Astrocyte of the cerebellum (primary cell): ENCODE measurements at regions not wholly inside any gene's neighbourhood (a gene's known extent, or its start where the extent isn't known, plus 50 kb on each side); places are given as distances from the start of the nearest gene placed in this dataset.

ENCODE experiments used
- DNase-seq: peaks from one replicate; pipeline ENCODE4 v3.0.0-alpha.2; 2011; ENCODE audit warnings: low read depth
- H3K4me3 ChIP-seq: 2 replicates; pipeline ENCODE4 v1.5.1; 2011; ENCODE audit warnings: mild to moderate bottlenecking, low read depth, low read length, moderate library complexity
- in situ Hi-C: cut with HindIII; loops from 2 replicates; pipeline ENCODE4 v1.10.0; 2017; ENCODE audit warnings: low sequenced_read_pairs
- TF ChIP-seq, protein P1 (sequence below): IDR thresholded peaks from 2 replicates; pipeline ENCODE4 v1.5.1; 2012; ENCODE audit warnings: low read length, low read depth, moderate library complexity, mild to moderate bottlenecking; ENCODE audit errors: missing control alignments

DNA sequence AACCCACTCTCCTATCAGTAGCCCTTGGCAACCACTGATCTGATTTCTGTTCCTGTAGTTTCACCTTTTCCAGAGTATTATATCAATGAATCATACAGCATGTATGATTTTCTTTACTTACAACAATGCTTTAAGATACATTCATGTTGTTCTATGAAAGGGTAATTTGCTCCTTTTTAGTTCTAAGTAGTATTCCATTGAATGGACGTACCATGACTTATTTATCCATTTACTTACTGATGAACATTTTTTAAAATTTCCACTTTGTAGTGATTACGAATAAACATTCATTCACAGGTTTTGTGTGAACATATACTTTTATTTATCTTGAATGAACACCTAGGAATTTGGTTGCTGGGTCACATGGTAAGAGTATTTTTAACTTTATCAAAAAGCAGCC is 620.8 kb downstream of the HTR1A start:
- no peak for DNase-seq
- in situ Hi-C loops: no loop called here
- H3K4me3 ChIP-seq: no peak overlapping the region
- TF ChIP-seq, protein P1, sequence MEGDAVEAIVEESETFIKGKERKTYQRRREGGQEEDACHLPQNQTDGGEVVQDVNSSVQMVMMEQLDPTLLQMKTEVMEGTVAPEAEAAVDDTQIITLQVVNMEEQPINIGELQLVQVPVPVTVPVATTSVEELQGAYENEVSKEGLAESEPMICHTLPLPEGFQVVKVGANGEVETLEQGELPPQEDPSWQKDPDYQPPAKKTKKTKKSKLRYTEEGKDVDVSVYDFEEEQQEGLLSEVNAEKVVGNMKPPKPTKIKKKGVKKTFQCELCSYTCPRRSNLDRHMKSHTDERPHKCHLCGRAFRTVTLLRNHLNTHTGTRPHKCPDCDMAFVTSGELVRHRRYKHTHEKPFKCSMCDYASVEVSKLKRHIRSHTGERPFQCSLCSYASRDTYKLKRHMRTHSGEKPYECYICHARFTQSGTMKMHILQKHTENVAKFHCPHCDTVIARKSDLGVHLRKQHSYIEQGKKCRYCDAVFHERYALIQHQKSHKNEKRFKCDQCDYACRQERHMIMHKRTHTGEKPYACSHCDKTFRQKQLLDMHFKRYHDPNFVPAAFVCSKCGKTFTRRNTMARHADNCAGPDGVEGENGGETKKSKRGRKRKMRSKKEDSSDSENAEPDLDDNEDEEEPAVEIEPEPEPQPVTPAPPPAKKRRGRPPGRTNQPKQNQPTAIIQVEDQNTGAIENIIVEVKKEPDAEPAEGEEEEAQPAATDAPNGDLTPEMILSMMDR: no peak

DNA sequence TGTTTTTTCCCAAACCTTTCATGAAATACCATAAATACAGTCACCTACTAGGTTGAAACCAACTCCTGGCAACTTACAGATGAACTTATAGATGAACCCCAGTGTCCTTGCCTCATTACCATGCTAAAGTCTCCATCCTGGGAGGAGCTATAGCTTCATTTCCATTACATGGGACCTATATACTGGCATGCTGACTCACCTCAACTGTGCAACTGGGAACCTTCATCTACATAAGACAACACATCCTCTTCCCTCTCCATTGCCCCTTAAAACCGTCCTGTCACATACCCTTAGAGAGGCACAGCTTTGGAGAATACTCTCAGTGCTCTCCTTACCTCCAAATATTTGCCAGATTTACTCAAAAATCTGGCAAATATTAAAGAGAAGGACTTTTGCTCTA is 638.3 kb downstream of the HTR1A start:
- TF ChIP-seq, protein P1: no peak
- in situ Hi-C loops: no loop called here
- H3K4me3 ChIP-seq: no peak overlapping the region
- DNase-seq: no peak

DNA sequence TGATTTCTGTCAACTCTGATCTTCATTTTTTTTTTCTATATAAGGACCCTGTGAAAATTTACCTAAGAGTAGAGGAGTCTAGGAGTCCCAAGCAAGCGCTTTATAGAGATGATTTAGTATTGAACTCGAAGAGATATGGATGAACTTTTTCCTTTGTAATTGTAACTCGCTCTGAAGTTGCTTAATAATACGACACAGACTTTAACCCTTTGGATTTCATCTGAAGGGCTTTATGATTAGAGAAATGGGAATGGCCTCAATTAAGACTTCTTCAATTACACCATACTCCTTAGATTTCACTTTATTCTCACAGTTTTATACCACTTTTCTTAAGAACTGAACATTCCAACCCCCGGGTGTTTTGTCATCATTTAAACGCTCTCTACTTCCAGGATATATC is 647.7 kb downstream of the HTR1A start:
- in situ Hi-C loops: no loop called here

DNA sequence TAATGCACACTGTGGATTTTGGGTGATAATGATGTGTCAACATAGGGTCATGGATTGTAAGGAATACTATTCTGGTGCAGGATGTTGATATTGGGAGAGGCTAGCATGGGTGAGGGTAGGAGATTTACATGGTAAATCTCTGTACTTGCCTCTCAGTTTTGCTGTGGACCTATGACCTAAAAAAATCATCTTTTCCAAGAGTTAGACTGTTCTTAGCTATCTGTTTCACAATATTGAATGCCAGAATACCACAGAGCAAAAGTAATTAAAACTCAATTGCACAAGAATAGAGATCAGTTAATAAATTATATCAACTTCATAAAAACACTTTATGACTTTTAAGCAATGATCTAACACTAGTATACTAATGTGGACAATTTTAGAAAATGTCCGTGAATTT is 651.6 kb downstream of the HTR1A start:
- in situ Hi-C loops: no loop called here
- H3K4me3 ChIP-seq: no peak overlapping the region
- DNase-seq: no peak
- TF ChIP-seq, protein P1: no peak

More for the DNA sequence above, 647.7 kb downstream of the HTR1A start:
- no peak for DNase-seq
- H3K4me3 ChIP-seq: no peak overlapping the region
- TF ChIP-seq, protein P1: no peak

DNA sequence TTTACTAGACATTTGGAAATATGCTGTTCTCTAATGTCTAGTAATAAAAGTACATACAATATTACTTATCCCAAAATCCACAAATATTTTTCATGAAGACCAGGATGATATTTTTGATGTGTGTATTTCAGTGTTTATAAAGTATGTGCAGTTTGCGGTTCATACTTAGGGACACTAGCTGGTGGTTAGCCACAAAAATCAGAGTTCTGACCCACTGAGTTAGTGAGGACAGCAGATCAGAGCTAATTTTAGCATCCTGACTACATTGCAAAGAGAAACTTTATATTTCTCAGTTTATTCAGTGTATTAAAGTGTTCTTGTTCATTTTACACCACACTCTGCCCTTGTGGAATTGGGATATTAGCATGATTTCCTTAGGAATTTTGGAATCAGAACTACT is 655.3 kb downstream of the HTR1A start:
- no peak for DNase-seq
- TF ChIP-seq, protein P1: no peak
- in situ Hi-C loops: no loop called here
- no peak overlapping the region for H3K4me3 ChIP-seq

DNA sequence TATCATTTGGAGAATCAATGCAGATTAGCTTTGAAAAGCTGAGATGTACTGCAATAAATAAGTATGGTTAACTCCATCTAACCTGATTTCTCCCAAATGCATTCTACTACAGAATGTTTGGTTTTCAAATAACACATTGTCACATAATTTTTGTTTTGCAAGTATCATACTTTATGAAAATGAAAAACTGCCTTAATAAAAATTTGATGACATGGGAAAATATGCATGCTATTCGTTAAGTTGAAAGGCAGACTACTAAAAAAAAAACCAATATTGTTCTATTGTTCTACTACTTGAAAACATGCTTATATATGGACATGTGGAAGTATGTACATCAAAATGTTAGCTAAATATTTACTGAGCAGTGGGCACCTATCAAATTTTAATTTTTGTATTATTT is 668.9 kb downstream of the HTR1A start:
- in situ Hi-C loops: no loop called here
- DNase-seq: no peak
- TF ChIP-seq, protein P1: no peak
- H3K4me3 ChIP-seq: no peak overlapping the region

DNA sequence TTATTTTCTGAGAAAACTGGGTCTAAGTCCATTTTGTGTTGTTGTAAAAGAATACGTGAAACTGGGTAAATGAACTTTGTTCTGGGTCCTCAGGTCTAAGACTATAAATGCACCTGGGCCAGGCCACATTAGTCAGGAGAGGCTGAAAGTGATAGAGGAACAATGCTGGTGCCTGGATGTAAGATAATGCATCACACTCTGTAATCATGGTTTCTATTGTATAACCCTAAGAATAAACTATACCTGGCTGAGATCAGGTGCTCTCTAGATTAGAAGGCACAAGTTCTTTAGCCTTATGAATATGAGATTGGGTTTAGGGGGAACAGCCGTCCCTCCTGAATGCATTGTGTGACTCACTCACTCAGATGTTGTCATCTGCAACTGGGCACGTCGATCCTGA is 675.5 kb downstream of the HTR1A start:
- DNase-seq: no peak
- TF ChIP-seq, protein P1: no peak
- in situ Hi-C loops: no loop called here
- H3K4me3 ChIP-seq: no peak overlapping the region
